SK-N-MC (cell line): ENCODE measurements at regions not wholly inside any gene's neighbourhood (a gene's known extent, or its start where the extent isn't known, plus 50 kb on each side); places are given as distances from the start of the nearest gene placed in this dataset.

Source experiments
- DNase-seq: peaks from one replicate; pipeline ENCODE4 v3.0.0-alpha.2; 2011; ENCODE audit warnings: low read depth, low spot score
- H3K27ac ChIP-seq: fragments of 200-600 bp; sonication (generic); 2 replicates; pipeline ENCODE4 v1.5.1; 2016; ENCODE audit warnings: mixed run types
- H3K36me3 ChIP-seq: fragments of 200-600 bp; sonication (generic); 2 replicates; pipeline ENCODE4 v1.6.1; 2017; ENCODE audit warnings: antibody characterized with exemption, low read length, mixed read lengths; ENCODE audit not compliant: insufficient read depth
- H3K4me3 ChIP-seq: fragments of 200-600 bp; sonication (generic); 2 replicates; pipeline ENCODE4 v1.5.1; 2016
- H3K9ac ChIP-seq: fragments of 200-600 bp; sonication (generic); 2 replicates; pipeline ENCODE4 v1.8.0; 2017; ENCODE audit warnings: mixed run types, mixed read lengths; ENCODE audit not compliant: insufficient read length
- H3K9me3 ChIP-seq: fragments of 200-600 bp; sonication (generic); 2 replicates; pipeline ENCODE4 v1.6.1; 2017; ENCODE audit warnings: low read depth, mild to moderate bottlenecking, antibody characterized with exemption, low read length, moderate library complexity, mixed read lengths
- EZH2 ChIP-seq: fragments of 200-600 bp; sonication (generic); IDR thresholded peaks from one replicate; pipeline ENCODE4 v1.6.1; 2017; ENCODE audit warnings: antibody characterized with exemption
- FOXP2 ChIP-seq: optimal IDR thresholded peaks from 2 replicates; pipeline ENCODE3; 2011; ENCODE audit warnings: mild to moderate bottlenecking, moderate library complexity; ENCODE audit not compliant: insufficient read depth; ENCODE audit errors: extremely low read length, control extremely low read depth
- POLR2AphosphoS5 ChIP-seq: IDR thresholded peaks from 2 replicates; pipeline ENCODE4 v1.6.1; 2012; ENCODE audit warnings: mild to moderate bottlenecking, low read depth, low read length, borderline replicate concordance

GRCh38 chr13:31044364-31045285 lies 112.2 kb downstream of the TEX26 start:
- H3K9me3 ChIP-seq, result no peaks in the 10 kb centered on the region
- peak overlapping the region; percentile 42 for H3K4me3 ChIP-seq
- H3K9ac ChIP-seq, result peak overlapping the region; percentile 46
- no peak for DNase-seq
- peak overlapping the region; percentile 81 for H3K27ac ChIP-seq
- no peaks in the 10 kb centered on the region for H3K36me3 ChIP-seq
- TF ChIP-seq POLR2AphosphoS5, result no peak
- no peak for TF ChIP-seq FOXP2

- H3K9ac ChIP-seq, result no peak overlapping the region
- TF ChIP-seq EZH2 (no peak), FOXP2 (no peak), POLR2AphosphoS5 (no peak)
Observed at GRCh38 chr13:31043957-31044356, 111.5 kb downstream of the TEX26 start.

GRCh38 chr13:31042481-31043165 lies 110.2 kb downstream of the TEX26 start:
- Histone ChIP-seq H3K9me3 (no peaks in the 10 kb centered on the region), H3K9ac (no peak overlapping the region), H3K4me3 (no peak overlapping the region), H3K27ac (0 out of 2 replicates have a peak overlapping the region, but pooled peaks have one; percentile 12), H3K36me3 (no peaks in the 10 kb centered on the region)
- no peak for TF ChIP-seq POLR2AphosphoS5
- TF ChIP-seq EZH2, result no peak
- no peak for TF ChIP-seq FOXP2
- DNase-seq, result no peak

More at GRCh38 chr13:31043957-31044356, 111.5 kb downstream of the TEX26 start:
- peak overlapping the region; percentile 47 for H3K27ac ChIP-seq
- H3K9me3 ChIP-seq, result no peaks in the 10 kb centered on the region
- no peak overlapping the region for H3K4me3 ChIP-seq
- no peak for DNase-seq
- no peaks in the 10 kb centered on the region for H3K36me3 ChIP-seq

- Histone ChIP-seq H3K27ac (0 out of 2 replicates have a peak overlapping the region, but pooled peaks have one; percentile 12), H3K4me3 (no peak overlapping the region), H3K36me3 (no peaks in the 10 kb centered on the region), H3K9me3 (no peaks in the 10 kb centered on the region), H3K9ac (no peak overlapping the region)
- TF ChIP-seq FOXP2 (no peak), EZH2 (no peak), POLR2AphosphoS5 (no peak)
- no peak for DNase-seq
Observed at GRCh38 chr13:31042049-31042448, 109.6 kb downstream of the TEX26 start.

- no peak overlapping the region for H3K9ac ChIP-seq
- H3K9me3 ChIP-seq, result no peaks in the 10 kb centered on the region
- H3K36me3 ChIP-seq, result no peaks in the 10 kb centered on the region
- H3K4me3 ChIP-seq, result no peak overlapping the region
- TF ChIP-seq FOXP2 (no peak), EZH2 (no peak), POLR2AphosphoS5 (no peak)
- H3K27ac ChIP-seq, result no peak overlapping the region
- no peak for DNase-seq
Observed at GRCh38 chr13:31038834-31039552, 106.5 kb downstream of the TEX26 start.

GRCh38 chr13:31037874-31038500 lies 105.5 kb downstream of the TEX26 start:
- Histone ChIP-seq H3K9ac (no peak overlapping the region), H3K27ac (no peak overlapping the region), H3K36me3 (no peaks in the 10 kb centered on the region), H3K9me3 (no peaks in the 10 kb centered on the region), H3K4me3 (no peak overlapping the region)
- no peak for TF ChIP-seq POLR2AphosphoS5
- no peak for TF ChIP-seq FOXP2
- TF ChIP-seq EZH2, result no peak
- DNase-seq, result no peak

- Histone ChIP-seq H3K27ac (no peak overlapping the region), H3K36me3 (no peaks in the 10 kb centered on the region), H3K9ac (no peak overlapping the region), H3K9me3 (no peaks in the 10 kb centered on the region), H3K4me3 (no peak overlapping the region)
- no peak for DNase-seq
- TF ChIP-seq EZH2 (no peak), FOXP2 (no peak), POLR2AphosphoS5 (no peak)
Observed at GRCh38 chr13:31036731-31037695, 104.6 kb downstream of the TEX26 start.
